ENCODE measurements at regions not wholly inside any gene's neighbourhood (a gene's known extent, or its start where the extent isn't known, plus 50 kb on each side); places are given as distances from the start of the nearest gene placed in this dataset.

- TF ChIP-seq POLR2A (IDR thresholded peaks at IDR 0.05) = no peak
- TF ChIP-seq, protein P1, sequence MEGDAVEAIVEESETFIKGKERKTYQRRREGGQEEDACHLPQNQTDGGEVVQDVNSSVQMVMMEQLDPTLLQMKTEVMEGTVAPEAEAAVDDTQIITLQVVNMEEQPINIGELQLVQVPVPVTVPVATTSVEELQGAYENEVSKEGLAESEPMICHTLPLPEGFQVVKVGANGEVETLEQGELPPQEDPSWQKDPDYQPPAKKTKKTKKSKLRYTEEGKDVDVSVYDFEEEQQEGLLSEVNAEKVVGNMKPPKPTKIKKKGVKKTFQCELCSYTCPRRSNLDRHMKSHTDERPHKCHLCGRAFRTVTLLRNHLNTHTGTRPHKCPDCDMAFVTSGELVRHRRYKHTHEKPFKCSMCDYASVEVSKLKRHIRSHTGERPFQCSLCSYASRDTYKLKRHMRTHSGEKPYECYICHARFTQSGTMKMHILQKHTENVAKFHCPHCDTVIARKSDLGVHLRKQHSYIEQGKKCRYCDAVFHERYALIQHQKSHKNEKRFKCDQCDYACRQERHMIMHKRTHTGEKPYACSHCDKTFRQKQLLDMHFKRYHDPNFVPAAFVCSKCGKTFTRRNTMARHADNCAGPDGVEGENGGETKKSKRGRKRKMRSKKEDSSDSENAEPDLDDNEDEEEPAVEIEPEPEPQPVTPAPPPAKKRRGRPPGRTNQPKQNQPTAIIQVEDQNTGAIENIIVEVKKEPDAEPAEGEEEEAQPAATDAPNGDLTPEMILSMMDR (IDR thresholded peaks at IDR 0.05) = no peak
Observed at GRCh38 chr3:144866476-144866875, 894.9 kb downstream of the DIPK2A start.
